ENCODE measurements at regions not wholly inside any gene's neighbourhood (a gene's known extent, or its start where the extent isn't known, plus 50 kb on each side); places are given as distances from the start of the nearest gene placed in this dataset.

- TF ChIP-seq FOXM1 (IDR thresholded peaks at IDR 0.05; ENCODE audit: borderline replicate concordance, low read depth) (no peak), USF1 (IDR thresholded peaks at IDR 0.05) (no peak), TCF12 (IDR thresholded peaks at IDR 0.05; ENCODE audit: low read depth) (no peak), CEBPB (IDR thresholded peaks at IDR 0.05) (no peak), NFIC (IDR thresholded peaks at IDR 0.05) (no peak), RAD21 (IDR thresholded peaks at IDR 0.05; ENCODE audit: low read depth) (no peak), TEAD4 (IDR thresholded peaks at IDR 0.05) (no peak), EGR1 (IDR thresholded peaks at IDR 0.05) (no peak)
- TF ChIP-seq, protein P1, sequence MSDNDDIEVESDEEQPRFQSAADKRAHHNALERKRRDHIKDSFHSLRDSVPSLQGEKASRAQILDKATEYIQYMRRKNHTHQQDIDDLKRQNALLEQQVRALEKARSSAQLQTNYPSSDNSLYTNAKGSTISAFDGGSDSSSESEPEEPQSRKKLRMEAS (IDR thresholded peaks at IDR 0.05) = no peak
Measured at GRCh38 chr10:107497024-107497423, 332.5 kb upstream of the SORCS1 start.

- TF ChIP-seq, protein P2, sequence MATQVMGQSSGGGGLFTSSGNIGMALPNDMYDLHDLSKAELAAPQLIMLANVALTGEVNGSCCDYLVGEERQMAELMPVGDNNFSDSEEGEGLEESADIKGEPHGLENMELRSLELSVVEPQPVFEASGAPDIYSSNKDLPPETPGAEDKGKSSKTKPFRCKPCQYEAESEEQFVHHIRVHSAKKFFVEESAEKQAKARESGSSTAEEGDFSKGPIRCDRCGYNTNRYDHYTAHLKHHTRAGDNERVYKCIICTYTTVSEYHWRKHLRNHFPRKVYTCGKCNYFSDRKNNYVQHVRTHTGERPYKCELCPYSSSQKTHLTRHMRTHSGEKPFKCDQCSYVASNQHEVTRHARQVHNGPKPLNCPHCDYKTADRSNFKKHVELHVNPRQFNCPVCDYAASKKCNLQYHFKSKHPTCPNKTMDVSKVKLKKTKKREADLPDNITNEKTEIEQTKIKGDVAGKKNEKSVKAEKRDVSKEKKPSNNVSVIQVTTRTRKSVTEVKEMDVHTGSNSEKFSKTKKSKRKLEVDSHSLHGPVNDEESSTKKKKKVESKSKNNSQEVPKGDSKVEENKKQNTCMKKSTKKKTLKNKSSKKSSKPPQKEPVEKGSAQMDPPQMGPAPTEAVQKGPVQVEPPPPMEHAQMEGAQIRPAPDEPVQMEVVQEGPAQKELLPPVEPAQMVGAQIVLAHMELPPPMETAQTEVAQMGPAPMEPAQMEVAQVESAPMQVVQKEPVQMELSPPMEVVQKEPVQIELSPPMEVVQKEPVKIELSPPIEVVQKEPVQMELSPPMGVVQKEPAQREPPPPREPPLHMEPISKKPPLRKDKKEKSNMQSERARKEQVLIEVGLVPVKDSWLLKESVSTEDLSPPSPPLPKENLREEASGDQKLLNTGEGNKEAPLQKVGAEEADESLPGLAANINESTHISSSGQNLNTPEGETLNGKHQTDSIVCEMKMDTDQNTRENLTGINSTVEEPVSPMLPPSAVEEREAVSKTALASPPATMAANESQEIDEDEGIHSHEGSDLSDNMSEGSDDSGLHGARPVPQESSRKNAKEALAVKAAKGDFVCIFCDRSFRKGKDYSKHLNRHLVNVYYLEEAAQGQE (IDR thresholded peaks at IDR 0.05; ENCODE audit: low read depth) = no peak
- no peak for TF ChIP-seq CEBPB (IDR thresholded peaks at IDR 0.05)
- TF ChIP-seq USF1 (IDR thresholded peaks at IDR 0.05) = no peak
- no peak for TF ChIP-seq EP300 (IDR thresholded peaks at IDR 0.05; ENCODE audit: borderline replicate concordance)
- TF ChIP-seq TAF1 (IDR thresholded peaks at IDR 0.05; ENCODE audit: low read depth) = no peak
- no peak for TF ChIP-seq EGR1 (IDR thresholded peaks at IDR 0.05)
- TF ChIP-seq TEAD4 (IDR thresholded peaks at IDR 0.05) = no peak
- TF ChIP-seq CREB1 (IDR thresholded peaks at IDR 0.05; ENCODE audit: low read depth) = no peak
- TF ChIP-seq TCF12 (IDR thresholded peaks at IDR 0.05; ENCODE audit: low read depth) = no peak
- no peak for TF ChIP-seq YY1 (IDR thresholded peaks at IDR 0.05; ENCODE audit: low read depth)
- TF ChIP-seq, protein P1 (IDR thresholded peaks at IDR 0.05) = no peak
- no peak for TF ChIP-seq FOXM1 (IDR thresholded peaks at IDR 0.05; ENCODE audit: borderline replicate concordance, low read depth)
- TF ChIP-seq NFIC (IDR thresholded peaks at IDR 0.05) = no peak
- no peak for TF ChIP-seq ZBTB7A (IDR thresholded peaks at IDR 0.05; ENCODE audit: low read depth)
- TF ChIP-seq RAD21 (IDR thresholded peaks at IDR 0.05; ENCODE audit: low read depth) = no peak
Measured at GRCh38 chr10:107496594-107496993, 332.1 kb upstream of the SORCS1 start.

- TF ChIP-seq TAF1 (IDR thresholded peaks at IDR 0.05; ENCODE audit: low read depth) (no peak), CREB1 (IDR thresholded peaks at IDR 0.05; ENCODE audit: low read depth) (no peak), TCF12 (IDR thresholded peaks at IDR 0.05; ENCODE audit: low read depth) (no peak), RAD21 (IDR thresholded peaks at IDR 0.05; ENCODE audit: low read depth) (no peak), FOXM1 (IDR thresholded peaks at IDR 0.05; ENCODE audit: borderline replicate concordance, low read depth) (no peak)
Measured at GRCh38 chr10:107492389-107492788, 327.9 kb upstream of the SORCS1 start.

GRCh38 chr10:107490389-107490788 is 325.9 kb upstream of the SORCS1 start:
- TF ChIP-seq, protein P2 (IDR thresholded peaks at IDR 0.05; ENCODE audit: low read depth) = no peak
- TF ChIP-seq CEBPB (IDR thresholded peaks at IDR 0.05) (no peak), RAD21 (IDR thresholded peaks at IDR 0.05; ENCODE audit: low read depth) (no peak), NFIC (IDR thresholded peaks at IDR 0.05) (no peak), TCF12 (IDR thresholded peaks at IDR 0.05; ENCODE audit: low read depth) (no peak), CREB1 (IDR thresholded peaks at IDR 0.05; ENCODE audit: low read depth) (no peak), FOXM1 (IDR thresholded peaks at IDR 0.05; ENCODE audit: borderline replicate concordance, low read depth) (no peak), TEAD4 (IDR thresholded peaks at IDR 0.05) (no peak), ZBTB7A (IDR thresholded peaks at IDR 0.05; ENCODE audit: low read depth) (no peak), USF1 (IDR thresholded peaks at IDR 0.05) (no peak), EGR1 (IDR thresholded peaks at IDR 0.05) (no peak), YY1 (IDR thresholded peaks at IDR 0.05; ENCODE audit: low read depth) (no peak)

DNA sequence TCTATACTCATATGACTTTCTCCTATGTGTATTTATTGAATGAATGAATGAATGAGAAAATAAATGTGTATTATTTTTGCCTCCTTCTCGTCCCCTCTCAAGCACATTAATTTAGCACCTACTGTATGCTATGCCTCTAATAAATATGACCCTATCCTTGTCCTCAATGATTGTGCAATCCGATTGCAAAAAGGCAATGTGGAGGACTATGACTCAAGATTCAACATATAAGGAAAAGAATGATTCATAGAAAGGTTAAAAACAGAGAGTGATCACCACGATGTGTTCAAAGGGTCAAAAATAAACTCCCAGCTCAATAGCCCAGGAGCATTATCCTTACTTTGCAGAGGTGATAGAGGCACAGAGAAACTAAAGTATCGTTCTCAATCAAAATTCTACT is 322.8 kb upstream of the SORCS1 start:
- TF ChIP-seq TEAD4 (IDR thresholded peaks at IDR 0.05) (no peak), EP300 (IDR thresholded peaks at IDR 0.05; ENCODE audit: borderline replicate concordance) (no peak), FOXM1 (IDR thresholded peaks at IDR 0.05; ENCODE audit: borderline replicate concordance, low read depth) (no peak), EGR1 (IDR thresholded peaks at IDR 0.05) (no peak), RAD21 (IDR thresholded peaks at IDR 0.05; ENCODE audit: low read depth) (no peak), YY1 (IDR thresholded peaks at IDR 0.05; ENCODE audit: low read depth) (no peak), TAF1 (IDR thresholded peaks at IDR 0.05; ENCODE audit: low read depth) (no peak), USF1 (IDR thresholded peaks at IDR 0.05) (no peak), CREB1 (IDR thresholded peaks at IDR 0.05; ENCODE audit: low read depth) (no peak), TCF12 (IDR thresholded peaks at IDR 0.05; ENCODE audit: low read depth) (no peak), CEBPB (IDR thresholded peaks at IDR 0.05) (no peak), NFIC (IDR thresholded peaks at IDR 0.05) (no peak), ZBTB7A (IDR thresholded peaks at IDR 0.05; ENCODE audit: low read depth) (no peak)
- TF ChIP-seq, protein P1 (IDR thresholded peaks at IDR 0.05) = no peak
- TF ChIP-seq, protein P2 (IDR thresholded peaks at IDR 0.05; ENCODE audit: low read depth) = no peak

Measured in Ishikawa (cell line).